Activated T-cell treated with anti-CD3 and anti-CD28 coated beads for 4 hours (primary cell): ENCODE measurements at regions not wholly inside any gene's neighbourhood (a gene's known extent, or its start where the extent isn't known, plus 50 kb on each side); places are given as distances from the start of the nearest gene placed in this dataset.
"Not testable (repeated sequence)": the region's sequence is repeated elsewhere in the genome, so short reads cannot be mapped to it uniquely, and the experiment has no call there.

Experiments
- DNase-seq: peaks from one replicate; pipeline ENCODE4 v3.0.0-alpha.2; 2020

- no peak for DNase-seq
Measured at GRCh38 chr9:96130970-96131369, 171.0 kb downstream of the HSD17B3 start.

- no peak for DNase-seq
Measured at GRCh38 chr9:96129747-96130146, 172.2 kb downstream of the HSD17B3 start.

- no peak for DNase-seq
Measured at GRCh38 chr9:96128880-96129279, 173.1 kb downstream of the HSD17B3 start.

- no peak for DNase-seq
Measured at GRCh38 chr9:96126321-96126881, 175.6 kb downstream of the HSD17B3 start.

- DNase-seq: no peak
Measured at GRCh38 chr9:96125624-96126023, 176.4 kb downstream of the HSD17B3 start.

GRCh38 chr9:96122751-96123150 is 179.2 kb downstream of the HSD17B3 start:
- no peak for DNase-seq

GRCh38 chr9:96122282-96122681 is 179.7 kb downstream of the HSD17B3 start:
- DNase-seq: no peak

GRCh38 chr9:96121136-96121535 is 180.8 kb downstream of the HSD17B3 start:
- DNase-seq: no peak

- DNase-seq: no peak
Measured at GRCh38 chr9:96117398-96118080, 184.4 kb downstream of the HSD17B3 start.

- DNase-seq: no peak
Measured at GRCh38 chr9:96116275-96117064, 185.5 kb downstream of the HSD17B3 start.

GRCh38 chr9:96115836-96116235 is 186.1 kb downstream of the HSD17B3 start:
- DNase-seq: no peak

GRCh38 chr9:96113032-96113431 is 188.9 kb downstream of the HSD17B3 start:
- DNase-seq: no peak

GRCh38 chr9:96109680-96110351 is 192.2 kb downstream of the HSD17B3 start:
- DNase-seq: no peak

- DNase-seq: no peak
Measured at GRCh38 chr9:96108691-96109380, 193.1 kb downstream of the HSD17B3 start.

- DNase-seq: no peak
Measured at GRCh38 chr9:96107436-96107835, 194.5 kb downstream of the HSD17B3 start.

GRCh38 chr9:96100385-96101300 is 201.3 kb downstream of the HSD17B3 start:
- no peak for DNase-seq

GRCh38 chr9:96090630-96091029 is 211.3 kb downstream of the HSD17B3 start:
- not testable (repeated sequence) for DNase-seq

- DNase-seq: no peak
Measured at GRCh38 chr9:96089452-96090085, 212.4 kb downstream of the HSD17B3 start.

- no peak for DNase-seq
Measured at GRCh38 chr9:96088510-96088909, 213.0 kb downstream of the ERCC6L2 start.

- no peak for DNase-seq
Measured at GRCh38 chr9:96087669-96088299, 212.3 kb downstream of the ERCC6L2 start.
